GM23248 (cell line): ENCODE measurements at regions not wholly inside any gene's neighbourhood (a gene's known extent, or its start where the extent isn't known, plus 50 kb on each side); places are given as distances from the start of the nearest gene placed in this dataset.

Experiments
- DNase-seq: peaks from one replicate; pipeline ENCODE4 v3.0.0-alpha.2; 2015
- H2AFZ ChIP-seq: fragments of 200-600 bp; sonication (generic); 2 replicates; pipeline ENCODE4 v1.6.1; 2016; ENCODE audit warnings: antibody characterized with exemption
- H3F3A ChIP-seq: fragments of 200-600 bp; sonication (generic); 2 replicates; pipeline ENCODE4 v1.6.1; 2016; ENCODE audit warnings: mild to moderate bottlenecking, antibody characterized with exemption, mixed run types; ENCODE audit not compliant: insufficient read depth
- H3K27ac ChIP-seq: fragments of 200-600 bp; sonication (generic); 2 replicates; pipeline ENCODE4 v1.5.1; 2016; ENCODE audit warnings: mild to moderate bottlenecking
- H3K27me3 ChIP-seq: fragments of 200-600 bp; sonication (generic); replicated peaks from 2 replicates; pipeline ENCODE4 v1.6.1; 2016; ENCODE audit warnings: mild to moderate bottlenecking; ENCODE audit not compliant: insufficient read depth
- H3K36me3 ChIP-seq: fragments of 200-600 bp; sonication (generic); 2 replicates; pipeline ENCODE4 v1.6.1; 2016; ENCODE audit warnings: low read depth, mild to moderate bottlenecking
- H3K4me1 ChIP-seq: fragments of 200-600 bp; sonication (generic); 2 replicates; pipeline ENCODE4 v1.6.1; 2016; ENCODE audit warnings: mild to moderate bottlenecking; ENCODE audit not compliant: insufficient read depth
- H3K4me2 ChIP-seq: fragments of 200-600 bp; sonication (generic); one replicate; pipeline ENCODE4 v1.6.1; 2016; ENCODE audit warnings: mild to moderate bottlenecking; ENCODE audit not compliant: unreplicated experiment
- H3K4me3 ChIP-seq: fragments of 200-600 bp; sonication (generic); 2 replicates; pipeline ENCODE4 v1.5.1; 2016; ENCODE audit warnings: mild to moderate bottlenecking
- H3K79me2 ChIP-seq: fragments of 200-600 bp; sonication (generic); 2 replicates; pipeline ENCODE4 v1.6.1; 2016; ENCODE audit warnings: mild to moderate bottlenecking; ENCODE audit not compliant: insufficient read depth
- H3K9ac ChIP-seq: fragments of 200-600 bp; sonication (generic); 2 replicates; pipeline ENCODE4 v1.6.1; 2016; ENCODE audit warnings: mild to moderate bottlenecking
- H3K9me2 ChIP-seq: fragments of 200-600 bp; sonication (generic); 2 replicates; pipeline ENCODE4 v1.6.1; 2016; ENCODE audit warnings: mixed run types, mild to moderate bottlenecking, moderate library complexity; ENCODE audit not compliant: insufficient read depth
- H3K9me3 ChIP-seq: fragments of 200-600 bp; sonication (generic); one replicate; pipeline ENCODE4 v1.6.1; 2017; ENCODE audit warnings: low read depth
- H4K20me1 ChIP-seq: fragments of 200-600 bp; sonication (generic); 2 replicates; pipeline ENCODE4 v1.6.0; 2016; ENCODE audit not compliant: insufficient read depth
- EZH2 ChIP-seq: fragments of 200-600 bp; sonication (generic); IDR thresholded peaks from 2 replicates; pipeline ENCODE4 v1.6.1; 2018; ENCODE audit warnings: antibody characterized with exemption, mild to moderate bottlenecking; ENCODE audit not compliant: insufficient read depth, poor library complexity, severe bottlenecking
- EZH2phosphoT487 ChIP-seq: fragments of 200-600 bp; sonication (generic); IDR thresholded peaks from 2 replicates; pipeline ENCODE4 v1.6.1; 2018; ENCODE audit warnings: antibody characterized with exemption, moderate library complexity, mild to moderate bottlenecking, low read depth; ENCODE audit not compliant: insufficient read depth
- WGBS, 2 experiments: methylation state at CpG; one replicate each; pipeline ENCODE4 v1.1.6; 2015 to 2017; ENCODE audit warnings: low lambda C conversion rate in 2 of 2, low coverage in 1 of 2; ENCODE audit errors: missing lambda C conversion rate in 2 of 2; 5-methylcytosine and 5-hydroxymethylcytosine counted together
- in situ Hi-C: fragments of 300-500 bp; cut with MboI; formaldehyde crosslinking; loops from 2 replicates; pipeline ENCODE4 v1.15.0; 2020

- H2AFZ ChIP-seq, result no peak overlapping the region
- H3K4me3 ChIP-seq, result no peak overlapping the region
- no peaks in the 10 kb centered on the region for H4K20me1 ChIP-seq
- no peak for DNase-seq
- 64 to 68% methylated on average over 12 to 13 of the region's 13 CpGs for WGBS, 2 experiments
- H3K9ac ChIP-seq, result no peak overlapping the region
- no peaks in the 10 kb centered on the region for H3K36me3 ChIP-seq
- in situ Hi-C loops, result loop anchor here (10.0 kb wide), 1 partner anchor 257 kb away; the partner anchor contains the start of gene OLFM1
- no peak for TF ChIP-seq EZH2
- H3K4me1 ChIP-seq, result no peaks in the 10 kb centered on the region
- H3K27me3 ChIP-seq, result peaks cover 26% of the 10 kb centered on the region; the same call in 1 of the 2 replicates
- no peaks in the 10 kb centered on the region for H3K79me2 ChIP-seq
- H3K4me2 ChIP-seq, result no peak overlapping the region
- no peaks in the 10 kb centered on the region for H3K9me3 ChIP-seq
- no peaks in the 10 kb centered on the region for H3F3A ChIP-seq
- H3K27ac ChIP-seq, result no peak overlapping the region
- no peaks in the 10 kb centered on the region for H3K9me2 ChIP-seq
Observed at GRCh38 chr9:135341612-135342169, 137.9 kb upstream of the PPP1R26 start.

GRCh38 chr9:135342206-135343130 lies 137.1 kb upstream of the PPP1R26 start:
- 53 to 57% methylated on average over 22 to 23 of the region's 23 CpGs for WGBS, 2 experiments
- Histone ChIP-seq H3K9me3 (no peaks in the 10 kb centered on the region), H3K79me2 (no peaks in the 10 kb centered on the region), H4K20me1 (no peaks in the 10 kb centered on the region), H2AFZ (no peak overlapping the region), H3K27me3 (peaks cover 30% of the 10 kb centered on the region; the same call in 1 of the 2 replicates), H3F3A (no peaks in the 10 kb centered on the region), H3K4me2 (no peak overlapping the region), H3K4me1 (no peaks in the 10 kb centered on the region), H3K4me3 (no peak overlapping the region), H3K9me2 (no peaks in the 10 kb centered on the region), H3K27ac (no peak overlapping the region), H3K9ac (no peak overlapping the region), H3K36me3 (no peaks in the 10 kb centered on the region)
- no peak for DNase-seq
- TF ChIP-seq EZH2phosphoT487 (no peak), EZH2 (no peak)
- in situ Hi-C loops, result loop anchor here (10.0 kb wide), 1 partner anchor 258 kb away; the partner anchor contains the start of gene OLFM1

- Histone ChIP-seq H3K79me2 (no peaks in the 10 kb centered on the region), H3K9me2 (no peaks in the 10 kb centered on the region), H4K20me1 (no peaks in the 10 kb centered on the region), H3K9ac (no peak overlapping the region), H3K4me3 (no peak overlapping the region), H3K27ac (no peak overlapping the region), H3K4me2 (no peak overlapping the region), H2AFZ (no peak overlapping the region), H3K27me3 (peaks cover 30% of the 10 kb centered on the region; the same call in 1 of the 2 replicates), H3K36me3 (no peaks in the 10 kb centered on the region), H3K4me1 (no peaks in the 10 kb centered on the region), H3K9me3 (no peaks in the 10 kb centered on the region), H3F3A (no peaks in the 10 kb centered on the region)
- in situ Hi-C loops, result loop anchor here (10.0 kb wide), 1 partner anchor 258 kb away; the partner anchor contains the start of gene OLFM1
- WGBS, 2 experiments, result 64 to 65% methylated on average over 12 of the region's 12 CpGs
- no peak for DNase-seq
- TF ChIP-seq EZH2, result no peak
- no peak for TF ChIP-seq EZH2phosphoT487
Observed at GRCh38 chr9:135343136-135343535, 136.4 kb upstream of the PPP1R26 start.

- Histone ChIP-seq H3K9me2 (no peaks in the 10 kb centered on the region), H3K4me2 (no peak overlapping the region), H3K4me3 (no peak overlapping the region), H3K79me2 (no peaks in the 10 kb centered on the region), H3K27ac (no peak overlapping the region), H3K9ac (no peak overlapping the region), H3K4me1 (no peaks in the 10 kb centered on the region), H2AFZ (no peak overlapping the region), H3F3A (no peaks in the 10 kb centered on the region), H3K9me3 (no peaks in the 10 kb centered on the region), H3K27me3 (peaks cover 32% of the 10 kb centered on the region; the same call in 1 of the 2 replicates), H3K36me3 (no peaks in the 10 kb centered on the region), H4K20me1 (no peaks in the 10 kb centered on the region)
- TF ChIP-seq EZH2 (no peak), EZH2phosphoT487 (no peak)
- 14 to 16% methylated on average over 25 of the region's 25 CpGs for WGBS, 2 experiments
- in situ Hi-C loops, result loop anchor here (10.0 kb wide), 1 partner anchor 259 kb away; the partner anchor contains the start of gene OLFM1
- DNase-seq, result peak; percentile 57
Observed at GRCh38 chr9:135343837-135344522, 135.6 kb upstream of the PPP1R26 start.
